Testis (tissue), 2 donors: ENCODE measurements at regions not wholly inside any gene's neighbourhood (a gene's known extent, or its start where the extent isn't known, plus 50 kb on each side); places are given as distances from the start of the nearest gene placed in this dataset.

Experiments used
- CTCF ChIP-seq, 3 experiments: fragments of 450-650 bp in 2 of 3; fragments of 200-600 bp in 1 of 3; sonication (generic) in 1 of 3; IDR thresholded peaks; one replicate each; pipeline ENCODE4 v1.5.1; 2016 to 2019; ENCODE audit warnings: antibody characterized with exemption in 3 of 3, mild to moderate bottlenecking in 2 of 3, moderate library complexity in 1 of 3
- POLR2A ChIP-seq: fragments of 450-650 bp; IDR thresholded peaks from one replicate; pipeline ENCODE4 v1.6.1; 2017; ENCODE audit warnings: antibody characterized with exemption, mild to moderate bottlenecking, moderate library complexity

GRCh38 chr1:102099916-102100315 lies 103.2 kb upstream of the OLFM3 start:
- no peak for TF ChIP-seq CTCF (IDR thresholded peaks at IDR 0.05)
- no peak for TF ChIP-seq POLR2A
